Esophagus (tissue), 2 donors: ENCODE measurements at regions not wholly inside any gene's neighbourhood (a gene's known extent, or its start where the extent isn't known, plus 50 kb on each side); places are given as distances from the start of the nearest gene placed in this dataset.

Source experiments
- H3K27ac ChIP-seq, 2 donors: one replicate each; pipeline ENCODE4 v1.5.1; 2013; ENCODE audit warnings: low read depth in 2 of 2, mild to moderate bottlenecking in 2 of 2, inconsistent platforms in 1 of 2, low read length in 1 of 2, moderate library complexity in 1 of 2
- H3K27me3 ChIP-seq, 2 donors: one replicate each; pipeline ENCODE4 v1.6.1; 2013; ENCODE audit warnings: low read length in 2 of 2, control low read depth in 1 of 2, mild to moderate bottlenecking in 1 of 2; ENCODE audit not compliant: insufficient read depth in 2 of 2, control insufficient read depth in 1 of 2
- H3K36me3 ChIP-seq, 2 donors: one replicate each; pipeline ENCODE4 v1.6.1; 2013; ENCODE audit warnings: low read length in 1 of 2; ENCODE audit not compliant: control insufficient read depth in 2 of 2, insufficient read depth in 2 of 2
- H3K4me1 ChIP-seq, 2 donors: one replicate each; pipeline ENCODE4 v1.6.1; 2013; ENCODE audit warnings: low read length in 1 of 2; ENCODE audit not compliant: control insufficient read depth in 2 of 2, insufficient read depth in 2 of 2
- H3K4me3 ChIP-seq, 2 donors: one replicate each; pipeline ENCODE4 v1.5.1; 2013; ENCODE audit warnings: low read length in 2 of 2, mild to moderate bottlenecking in 2 of 2, low read depth in 1 of 2, moderate library complexity in 1 of 2
- H3K9me3 ChIP-seq, 2 donors: one replicate each; pipeline ENCODE4 v1.6.1; 2013; ENCODE audit warnings: mild to moderate bottlenecking in 2 of 2, low read depth in 1 of 2, low read length in 1 of 2, moderate library complexity in 1 of 2; ENCODE audit not compliant: control insufficient read depth in 2 of 2, insufficient read depth in 1 of 2
- WGBS, 2 donors: extraction: QIAGEN DNeasy Blood & Tissue Kit; methylation state at CpG; one replicate each; pipeline ENCODE4 v1.1.7; 2013; 5-methylcytosine and 5-hydroxymethylcytosine counted together
- donor health status: healthy with polysubstance abuse.
- donor health status: Bipolar disorder and iron deficiency.

GRCh38 chr9:91028166-91028827, 226.7 kb downstream of the SYK start:
- H3K27me3 ChIP-seq, result no peaks in the 10 kb centered on the region
- no peaks in the 10 kb centered on the region for H3K9me3 ChIP-seq
- no peak overlapping the region for H3K4me3 ChIP-seq
- H3K36me3 ChIP-seq, result no peaks in the 10 kb centered on the region
- H3K4me1 ChIP-seq, result no peaks in the 10 kb centered on the region
- WGBS, 2 donors, result 94 to 96% methylated on average over 8 of the region's 8 CpGs
- no peak overlapping the region for H3K27ac ChIP-seq

GRCh38 chr9:91029650-91030361, 228.2 kb downstream of the SYK start:
- H3K4me1 ChIP-seq, result no peaks in the 10 kb centered on the region
- H3K36me3 ChIP-seq, result no peaks in the 10 kb centered on the region
- no peak overlapping the region for H3K4me3 ChIP-seq
- no peak overlapping the region for H3K27ac ChIP-seq
- WGBS, 2 donors, result 84 to 87% methylated on average over 18 of the region's 18 CpGs
- no peaks in the 10 kb centered on the region for H3K9me3 ChIP-seq
- no peaks in the 10 kb centered on the region for H3K27me3 ChIP-seq

- Histone ChIP-seq H3K36me3 (no peaks in the 10 kb centered on the region), H3K27ac (no peak overlapping the region), H3K4me3 (no peak overlapping the region), H3K4me1 (peaks cover 0 to 6% of the 10 kb centered on the region in 2 donors), H3K27me3 (no peaks in the 10 kb centered on the region), H3K9me3 (no peaks in the 10 kb centered on the region)
- WGBS, 2 donors, result 85 to 90% methylated on average over 7 of the region's 7 CpGs
Observed at GRCh38 chr9:91032121-91032531, 230.5 kb downstream of the SYK start.

GRCh38 chr9:91033270-91033669, 231.7 kb downstream of the SYK start:
- Histone ChIP-seq H3K4me1 (peaks cover 3 to 12% of the 10 kb centered on the region in 2 donors), H3K9me3 (no peaks in the 10 kb centered on the region), H3K4me3 (no peak overlapping the region), H3K27ac (no peak overlapping the region), H3K36me3 (no peaks in the 10 kb centered on the region), H3K27me3 (no peaks in the 10 kb centered on the region)
- 94 to 98% methylated on average over 5 of the region's 5 CpGs for WGBS, 2 donors

GRCh38 chr9:91033797-91034196, 232.2 kb downstream of the SYK start:
- H3K27ac ChIP-seq, result no peak overlapping the region
- no peaks in the 10 kb centered on the region for H3K36me3 ChIP-seq
- peaks cover 3 to 15% of the 10 kb centered on the region in 2 donors for H3K4me1 ChIP-seq

GRCh38 chr9:91034521-91034920, 232.9 kb downstream of the SYK start:
- 86 to 91% methylated on average over 9 of the region's 9 CpGs for WGBS, 2 donors
- Histone ChIP-seq H3K4me1 (peaks cover 3 to 15% of the 10 kb centered on the region in 2 donors), H3K27ac (no peak overlapping the region)

More at GRCh38 chr9:91033797-91034196, 232.2 kb downstream of the SYK start:
- 92 to 94% methylated on average over 3 of the region's 3 CpGs for WGBS, 2 donors
- Histone ChIP-seq H3K9me3 (no peaks in the 10 kb centered on the region), H3K4me3 (no peak overlapping the region), H3K27me3 (no peaks in the 10 kb centered on the region)

GRCh38 chr9:91034976-91035824, 233.6 kb downstream of the SYK start:
- Histone ChIP-seq H3K27ac (no peak overlapping the region), H3K27me3 (no peaks in the 10 kb centered on the region)
- 82 to 86% methylated on average over 18 of the region's 18 CpGs for WGBS, 2 donors

More at GRCh38 chr9:91034521-91034920, 232.9 kb downstream of the SYK start:
- Histone ChIP-seq H3K27me3 (no peaks in the 10 kb centered on the region), H3K4me3 (no peak overlapping the region), H3K9me3 (no peaks in the 10 kb centered on the region), H3K36me3 (no peaks in the 10 kb centered on the region)

GRCh38 chr9:91035825-91036208, 234.2 kb downstream of the SYK start:
- peaks cover 3 to 15% of the 10 kb centered on the region in 2 donors for H3K4me1 ChIP-seq
- H3K9me3 ChIP-seq, result no peaks in the 10 kb centered on the region
- H3K4me3 ChIP-seq, result no peak overlapping the region
- WGBS, 2 donors, result 77 to 82% methylated on average over 10 of the region's 10 CpGs
- no peak overlapping the region for H3K27ac ChIP-seq
- H3K36me3 ChIP-seq, result no peaks in the 10 kb centered on the region
- no peaks in the 10 kb centered on the region for H3K27me3 ChIP-seq

More at GRCh38 chr9:91034976-91035824, 233.6 kb downstream of the SYK start:
- no peaks in the 10 kb centered on the region for H3K9me3 ChIP-seq
- no peak overlapping the region for H3K4me3 ChIP-seq
- no peaks in the 10 kb centered on the region for H3K36me3 ChIP-seq
- peaks cover 3 to 15% of the 10 kb centered on the region in 2 donors for H3K4me1 ChIP-seq

- peaks cover 3 to 15% of the 10 kb centered on the region in 2 donors for H3K4me1 ChIP-seq
- H3K27ac ChIP-seq, result no peak overlapping the region
- no peak overlapping the region for H3K4me3 ChIP-seq
- WGBS, 2 donors, result 95 to 97% methylated on average over 8 of the region's 8 CpGs
- no peaks in the 10 kb centered on the region for H3K36me3 ChIP-seq
- H3K9me3 ChIP-seq, result no peaks in the 10 kb centered on the region
- H3K27me3 ChIP-seq, result no peaks in the 10 kb centered on the region
Observed at GRCh38 chr9:91036356-91036755, 234.7 kb downstream of the SYK start.
